HG03460 (cell line): ENCODE measurements at regions not wholly inside any gene's neighbourhood (a gene's known extent, or its start where the extent isn't known, plus 50 kb on each side); places are given as distances from the start of the nearest gene placed in this dataset.

Experiments used
- ATAC-seq: cut with Tn5 transposase; IDR thresholded peaks from one replicate; pipeline ENCODE4 v1.9.1; 2021; ENCODE audit not compliant: unreplicated experiment

GRCh38 chr2:220855296-220855695, 716.8 kb downstream of the EPHA4 start:
- ATAC-seq = no peak

GRCh38 chr2:220856486-220856885, 715.6 kb downstream of the EPHA4 start:
- no peak for ATAC-seq

GRCh38 chr2:220857368-220857767, 714.7 kb downstream of the EPHA4 start:
- ATAC-seq = no peak

GRCh38 chr2:220858101-220858500, 714.0 kb downstream of the EPHA4 start:
- ATAC-seq = no peak

GRCh38 chr2:220871909-220872308, 700.2 kb downstream of the EPHA4 start:
- ATAC-seq = no peak

GRCh38 chr2:220876080-220876824, 695.9 kb downstream of the EPHA4 start:
- ATAC-seq = no peak

- ATAC-seq = no peak
These were observed 694.6 kb downstream of the EPHA4 start for GRCh38 chr2:220877491-220877890.

- no peak for ATAC-seq
These were observed 694.2 kb downstream of the EPHA4 start for GRCh38 chr2:220877897-220878296.

GRCh38 chr2:220880623-220881596, 691.2 kb downstream of the EPHA4 start:
- no peak for ATAC-seq

- no peak for ATAC-seq
These were observed 689.6 kb downstream of the EPHA4 start for GRCh38 chr2:220882507-220882906.

- no peak for ATAC-seq
These were observed 686.5 kb downstream of the EPHA4 start for GRCh38 chr2:220885593-220885992.

GRCh38 chr2:220887271-220887870, 684.7 kb downstream of the EPHA4 start:
- no peak for ATAC-seq

GRCh38 chr2:220887876-220888275, 684.2 kb downstream of the EPHA4 start:
- ATAC-seq = no peak

GRCh38 chr2:220890931-220891330, 681.2 kb downstream of the EPHA4 start:
- ATAC-seq = no peak

- no peak for ATAC-seq
These were observed 680.7 kb downstream of the EPHA4 start for GRCh38 chr2:220891405-220891804.

- no peak for ATAC-seq
These were observed 680.0 kb downstream of the EPHA4 start for GRCh38 chr2:220892018-220892634.

- ATAC-seq = no peak
These were observed 678.7 kb downstream of the EPHA4 start for GRCh38 chr2:220893411-220893810.

GRCh38 chr2:220894069-220894468, 678.0 kb downstream of the EPHA4 start:
- ATAC-seq = no peak

- no peak for ATAC-seq
These were observed 672.6 kb downstream of the EPHA4 start for GRCh38 chr2:220899492-220899891.

GRCh38 chr2:220904015-220904414, 668.1 kb downstream of the EPHA4 start:
- ATAC-seq = no peak

- no peak for ATAC-seq
These were observed 658.7 kb downstream of the EPHA4 start for GRCh38 chr2:220913384-220913783.
